ENCODE measurements at regions not wholly inside any gene's neighbourhood (a gene's known extent, or its start where the extent isn't known, plus 50 kb on each side); places are given as distances from the start of the nearest gene placed in this dataset.
"Not testable (repeated sequence)": the region's sequence is repeated elsewhere in the genome, so short reads cannot be mapped to it uniquely, and the experiment has no call there.

- CTCF ChIA-PET = interaction anchor here (0.7 to 1.7 kb wide), 18 partner anchors 9 to 1593 kb away, joined by 3 to 18 read pairs (median 3); no protein-coding TSS in a partner anchor
- no peaks in the 10 kb centered on the region for H3K4me1 Mint-ChIP-seq
- peak; percentile 61 for DNase-seq
- no peaks in the 10 kb centered on the region for H3K9me3 Mint-ChIP-seq
- no peak overlapping the region for H3K4me3 Mint-ChIP-seq
- POLR2A ChIA-PET = no interaction called here
- H3K27me3 Mint-ChIP-seq = peaks cover 17% of the 10 kb centered on the region
- no peaks in the 10 kb centered on the region for H3K36me3 Mint-ChIP-seq (ENCODE audit: low read depth)
- H3K27ac Mint-ChIP-seq = no peak overlapping the region
Measured at GRCh38 chr9:21709464-21710058, 92.9 kb upstream of the MTAP start.

DNA sequence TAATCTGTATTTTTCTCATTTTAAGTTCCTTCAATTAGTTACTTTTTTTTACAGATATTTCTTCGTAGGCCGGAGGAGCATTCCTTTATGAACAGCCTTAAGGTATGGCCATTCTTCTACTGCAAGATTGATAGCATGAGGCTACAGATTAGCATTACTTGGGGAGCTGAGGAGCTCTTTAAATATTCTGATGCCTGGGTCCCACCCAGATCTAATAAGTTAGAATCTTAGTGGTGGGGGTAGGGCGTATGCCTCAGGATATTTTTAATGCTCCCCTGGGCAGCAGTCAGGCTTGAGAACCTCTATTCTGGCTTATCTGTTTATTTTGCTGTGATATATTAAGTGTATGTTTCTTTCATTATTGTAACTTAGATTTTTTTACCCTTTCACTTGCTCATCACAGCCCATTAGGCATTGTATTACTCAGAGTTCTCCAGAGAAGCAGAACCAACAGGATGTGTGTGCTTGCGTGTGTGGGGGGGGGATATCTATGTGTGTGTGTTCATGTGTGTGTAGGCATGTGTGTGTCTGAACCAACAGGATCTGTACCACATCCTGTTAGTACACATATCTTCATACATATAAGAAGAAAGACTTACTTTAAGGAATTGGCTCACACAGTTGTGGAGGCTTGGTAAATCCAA, 91.8 kb upstream of the MTAP start:
- no peak for DNase-seq
- CTCF ChIA-PET = interaction anchor here (1.1 kb wide), 1 partner anchor 10 kb away, joined by 3 read pairs; no protein-coding TSS in a partner anchor
- Mint-ChIP-seq H3K4me1 (no peaks in the 10 kb centered on the region), H3K4me3 (no peak overlapping the region), H3K36me3 (ENCODE audit: low read depth) (no peaks in the 10 kb centered on the region), H3K9me3 (no peaks in the 10 kb centered on the region), H3K27ac (no peak overlapping the region), H3K27me3 (peaks cover 17% of the 10 kb centered on the region)
- POLR2A ChIA-PET = no interaction called here

DNA sequence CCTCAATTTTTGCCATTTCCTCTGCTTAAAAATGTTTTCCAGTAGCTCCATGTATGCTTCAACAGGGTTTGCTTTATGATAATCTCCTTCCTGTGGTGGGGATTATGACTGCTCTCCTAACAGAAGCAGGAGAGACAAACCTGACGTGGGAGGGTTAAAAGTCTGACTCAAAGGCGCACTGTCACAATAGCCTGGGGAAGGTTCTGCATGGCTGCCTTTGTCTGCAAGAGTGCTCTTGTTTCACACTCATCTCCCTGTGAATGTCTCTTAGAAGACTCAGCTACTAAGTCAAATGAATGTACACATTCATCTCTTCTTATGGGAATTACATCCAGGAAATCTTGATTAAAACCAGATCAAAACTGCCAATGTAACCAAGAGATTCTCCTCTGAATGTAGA, 90.9 kb upstream of the MTAP start:
- CTCF ChIA-PET = no interaction called here
- POLR2A ChIA-PET = no interaction called here

DNA sequence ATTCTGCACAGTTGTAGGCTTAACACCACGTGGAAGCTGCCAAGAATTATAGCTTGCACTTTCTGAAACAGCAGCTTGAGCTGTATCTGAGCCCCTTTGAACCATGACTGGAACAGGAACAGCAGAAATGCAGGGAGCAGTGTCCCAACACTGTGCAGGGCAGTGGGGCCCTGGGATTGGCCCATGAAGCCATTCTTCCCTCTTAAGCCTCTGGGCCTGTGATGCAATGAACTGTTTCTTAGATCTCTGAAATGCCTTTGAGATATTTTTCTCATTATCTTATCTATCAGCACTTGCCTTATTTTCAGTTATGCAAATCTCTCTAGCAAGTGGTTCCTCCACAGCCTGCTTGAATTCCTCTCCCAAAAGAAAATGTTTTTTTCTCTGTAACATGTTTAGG, 87.0 kb upstream of the MTAP start:
- POLR2A ChIA-PET = no interaction called here
- Mint-ChIP-seq H3K9me3 (no peaks in the 10 kb centered on the region), H3K4me1 (no peaks in the 10 kb centered on the region), H3K4me3 (no peak overlapping the region), H3K36me3 (ENCODE audit: low read depth) (no peaks in the 10 kb centered on the region), H3K27ac (no peak overlapping the region), H3K27me3 (peaks cover 17% of the 10 kb centered on the region)
- CTCF ChIA-PET = no interaction called here
- no peak for DNase-seq

More for the DNA sequence above, 90.9 kb upstream of the MTAP start:
- Mint-ChIP-seq H3K9me3 (no peaks in the 10 kb centered on the region), H3K36me3 (ENCODE audit: low read depth) (no peaks in the 10 kb centered on the region), H3K27me3 (peaks cover 17% of the 10 kb centered on the region), H3K4me3 (no peak overlapping the region), H3K4me1 (no peaks in the 10 kb centered on the region), H3K27ac (no peak overlapping the region)
- no peak for DNase-seq

- H3K9me3 Mint-ChIP-seq = no peaks in the 10 kb centered on the region
- no peaks in the 10 kb centered on the region for H3K4me1 Mint-ChIP-seq
- no peaks in the 10 kb centered on the region for H3K36me3 Mint-ChIP-seq (ENCODE audit: low read depth)
- DNase-seq = no peak
- no peak overlapping the region for H3K4me3 Mint-ChIP-seq
- H3K27me3 Mint-ChIP-seq = peaks cover 22% of the 10 kb centered on the region
- ChIA-PET POLR2A (no interaction called here), CTCF (interaction anchor here (0.9 to 1.7 kb wide), 2 partner anchors 10 to 12 kb away, joined by 3 to 9 read pairs; no protein-coding TSS in a partner anchor)
- no peak overlapping the region for H3K27ac Mint-ChIP-seq
Measured at GRCh38 chr9:21720758-21721157, 81.7 kb upstream of the MTAP start.

GRCh38 chr9:21727411-21727810, 75.0 kb upstream of the MTAP start:
- peaks cover 18% of the 10 kb centered on the region for H3K27me3 Mint-ChIP-seq
- H3K36me3 Mint-ChIP-seq (ENCODE audit: low read depth); H3K4me3 Mint-ChIP-seq; H3K27ac Mint-ChIP-seq; POLR2A ChIA-PET; CTCF ChIA-PET; H3K9me3 Mint-ChIP-seq; DNase-seq; H3K4me1 Mint-ChIP-seq: not testable (repeated sequence)

- ChIA-PET POLR2A (no interaction called here), CTCF (interaction anchor here (1.0 kb wide), 1 partner anchor 20 kb away, joined by 4 read pairs; no protein-coding TSS in a partner anchor)
- H3K4me3 Mint-ChIP-seq = no peak overlapping the region
Measured at GRCh38 chr9:21728781-21729180, 73.7 kb upstream of the MTAP start.

GRCh38 chr9:21729648-21730047, 72.8 kb upstream of the MTAP start:
- Mint-ChIP-seq H3K27me3 (peaks cover 13% of the 10 kb centered on the region), H3K4me3 (no peak overlapping the region), H3K9me3 (no peaks in the 10 kb centered on the region), H3K27ac (no peak overlapping the region), H3K36me3 (ENCODE audit: low read depth) (no peaks in the 10 kb centered on the region), H3K4me1 (no peaks in the 10 kb centered on the region)
- no peak for DNase-seq
- ChIA-PET POLR2A (no interaction called here), CTCF (no interaction called here)

More at GRCh38 chr9:21728781-21729180, 73.7 kb upstream of the MTAP start:
- H3K9me3 Mint-ChIP-seq = no peaks in the 10 kb centered on the region
- peaks cover 13% of the 10 kb centered on the region for H3K27me3 Mint-ChIP-seq
- H3K36me3 Mint-ChIP-seq (ENCODE audit: low read depth) = no peaks in the 10 kb centered on the region
- no peak for DNase-seq
- H3K27ac Mint-ChIP-seq = no peak overlapping the region
- no peaks in the 10 kb centered on the region for H3K4me1 Mint-ChIP-seq

- ChIA-PET CTCF (no interaction called here), POLR2A (no interaction called here)
- Mint-ChIP-seq H3K27me3 (peaks cover 5% of the 10 kb centered on the region), H3K9me3 (no peaks in the 10 kb centered on the region), H3K36me3 (ENCODE audit: low read depth) (no peaks in the 10 kb centered on the region), H3K4me1 (no peaks in the 10 kb centered on the region), H3K4me3 (no peak overlapping the region), H3K27ac (no peak overlapping the region)
- no peak for DNase-seq
Measured at GRCh38 chr9:21730899-21731298, 71.5 kb upstream of the MTAP start.

DNA sequence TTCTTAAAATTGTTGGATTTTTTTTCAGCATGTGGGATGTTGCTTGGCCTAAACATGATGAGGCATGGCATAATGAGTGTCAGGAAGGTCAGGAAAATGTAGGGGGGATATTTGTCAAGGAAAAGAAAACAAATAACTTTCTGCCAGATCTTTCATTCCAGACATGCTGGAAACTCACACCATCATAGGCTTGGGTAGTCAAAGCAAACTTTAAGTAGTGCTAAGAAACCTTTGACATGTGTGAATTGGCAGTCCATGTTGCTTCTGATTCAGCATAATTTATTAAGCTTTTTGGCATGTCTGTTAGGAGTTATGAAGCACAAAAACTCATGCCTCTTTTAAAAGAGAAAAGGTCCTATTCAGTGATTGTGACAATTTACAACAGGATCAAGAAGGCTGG, 61.3 kb upstream of the MTAP start:
- Mint-ChIP-seq H3K27ac (no peak overlapping the region), H3K4me1 (no peaks in the 10 kb centered on the region), H3K27me3 (peaks cover 46% of the 10 kb centered on the region), H3K4me3 (no peak overlapping the region), H3K9me3 (no peaks in the 10 kb centered on the region), H3K36me3 (ENCODE audit: low read depth) (no peaks in the 10 kb centered on the region)
- POLR2A ChIA-PET = no interaction called here
- CTCF ChIA-PET = no interaction called here
- DNase-seq = no peak

DNA sequence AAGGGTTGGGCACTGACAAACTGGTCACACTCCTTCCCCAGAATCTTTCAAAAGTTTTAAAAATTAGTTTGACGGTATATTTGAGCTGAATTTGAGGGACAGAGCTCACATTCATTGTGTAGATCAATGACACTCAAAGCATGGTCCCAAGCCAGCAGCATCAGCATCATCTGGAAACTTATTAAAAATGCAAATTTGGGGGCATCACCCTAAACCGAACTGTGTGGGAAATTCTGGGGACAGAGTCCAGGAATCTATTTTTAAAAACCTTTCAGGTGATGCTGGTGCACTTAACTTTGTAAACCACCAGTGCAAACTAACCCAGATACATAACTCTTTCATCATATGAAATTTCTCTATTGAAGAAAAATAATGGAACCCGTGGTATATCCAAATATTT, 58.1 kb upstream of the MTAP start:
- no peak for DNase-seq
- H3K27me3 Mint-ChIP-seq = peaks cover 48% of the 10 kb centered on the region
- no peak overlapping the region for H3K27ac Mint-ChIP-seq
- H3K4me1 Mint-ChIP-seq = no peaks in the 10 kb centered on the region
- ChIA-PET POLR2A (no interaction called here), CTCF (no interaction called here)
- H3K4me3 Mint-ChIP-seq = no peak overlapping the region
- H3K9me3 Mint-ChIP-seq = no peaks in the 10 kb centered on the region
- H3K36me3 Mint-ChIP-seq (ENCODE audit: low read depth) = no peaks in the 10 kb centered on the region

GRCh38 chr9:21744841-21745240, 57.6 kb upstream of the MTAP start:
- H3K27me3 Mint-ChIP-seq = peaks cover 43% of the 10 kb centered on the region

DNA sequence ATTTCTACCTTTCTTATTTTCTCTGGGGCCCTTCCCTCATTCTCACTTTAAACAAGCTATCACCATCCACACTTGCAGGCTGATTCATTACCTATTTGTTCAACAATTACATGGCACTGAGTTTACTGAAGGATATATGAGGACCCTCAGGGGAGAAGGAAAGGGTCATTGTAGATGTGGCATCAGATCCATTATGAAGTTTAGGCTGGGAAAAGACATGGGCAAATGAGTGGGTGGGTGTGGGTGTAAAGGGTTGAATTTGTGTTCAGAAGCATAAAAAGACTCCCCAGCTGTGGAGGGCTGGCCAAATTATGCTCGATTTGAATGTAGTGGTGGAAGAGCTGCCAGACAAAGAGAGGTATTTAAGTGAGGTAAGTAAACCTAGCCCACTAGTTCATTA, 55.9 kb upstream of the MTAP start:
- no peak overlapping the region for H3K27ac Mint-ChIP-seq
- peaks cover 41% of the 10 kb centered on the region for H3K27me3 Mint-ChIP-seq
- no peaks in the 10 kb centered on the region for H3K36me3 Mint-ChIP-seq (ENCODE audit: low read depth)
- POLR2A ChIA-PET = no interaction called here
- CTCF ChIA-PET = no interaction called here
- H3K9me3 Mint-ChIP-seq = no peaks in the 10 kb centered on the region
- H3K4me3 Mint-ChIP-seq = no peak overlapping the region
- DNase-seq = no peak
- no peaks in the 10 kb centered on the region for H3K4me1 Mint-ChIP-seq

More at GRCh38 chr9:21744841-21745240, 57.6 kb upstream of the MTAP start:
- H3K4me3 Mint-ChIP-seq = no peak overlapping the region
- CTCF ChIA-PET = interaction anchor here (0.6 kb wide), 1 partner anchor 38 kb away, joined by 3 read pairs; no protein-coding TSS in a partner anchor
- H3K9me3 Mint-ChIP-seq = no peaks in the 10 kb centered on the region
- POLR2A ChIA-PET = no interaction called here
- H3K4me1 Mint-ChIP-seq = no peaks in the 10 kb centered on the region
- no peak overlapping the region for H3K27ac Mint-ChIP-seq
- no peaks in the 10 kb centered on the region for H3K36me3 Mint-ChIP-seq (ENCODE audit: low read depth)
- no peak for DNase-seq

DNA sequence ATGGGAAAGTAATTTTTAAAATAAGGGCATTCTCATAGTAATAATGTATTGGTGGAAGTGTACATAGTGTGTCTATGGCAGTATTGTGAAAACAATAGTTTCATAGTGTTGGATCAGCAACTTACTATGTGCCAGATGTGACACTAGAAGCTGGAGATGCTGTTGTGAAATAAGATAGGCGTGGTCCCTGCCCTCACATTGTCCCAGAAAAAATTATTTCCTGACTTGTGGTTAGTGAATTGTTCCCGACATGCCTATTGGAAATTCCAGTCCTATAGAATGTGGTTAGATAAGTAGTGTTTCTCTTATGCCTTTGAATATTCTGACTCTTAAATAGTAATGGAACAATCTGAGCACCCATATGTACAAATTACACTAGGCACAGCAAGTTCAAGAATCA, 55.3 kb upstream of the MTAP start:
- no peak overlapping the region for H3K4me3 Mint-ChIP-seq
- POLR2A ChIA-PET = no interaction called here
- no peak overlapping the region for H3K27ac Mint-ChIP-seq
- CTCF ChIA-PET = no interaction called here
- H3K4me1 Mint-ChIP-seq = no peaks in the 10 kb centered on the region
- no peak for DNase-seq
- no peaks in the 10 kb centered on the region for H3K9me3 Mint-ChIP-seq
- H3K27me3 Mint-ChIP-seq = peaks cover 40% of the 10 kb centered on the region
- no peaks in the 10 kb centered on the region for H3K36me3 Mint-ChIP-seq (ENCODE audit: low read depth)
